CD14-positive monocyte (primary cell): ENCODE measurements at regions not wholly inside any gene's neighbourhood (a gene's known extent, or its start where the extent isn't known, plus 50 kb on each side); places are given as distances from the start of the nearest gene placed in this dataset.

Source experiments
- DNase-seq, 3 donors: peaks; one replicate each; pipeline ENCODE4 v3.0.0-alpha.2; 2011 to 2022
- H2AFZ ChIP-seq: 2 replicates; pipeline ENCODE4 v1.6.0; 2012; ENCODE audit warnings: mild to moderate bottlenecking, low read depth, low read length, inconsistent platforms; ENCODE audit not compliant: insufficient read depth, poor library complexity, severe bottlenecking
- H3K27ac ChIP-seq, 2 donors: 1 replicate in 1 of 2; 2 replicates in 1 of 2; pipeline ENCODE4 v1.5.1; 2012 to 2013; ENCODE audit warnings: low read length in 2 of 2, control low read depth in 1 of 2, inconsistent platforms in 1 of 2, low read depth in 1 of 2, mild to moderate bottlenecking in 1 of 2
- H3K27me3 ChIP-seq, 2 donors: one replicate each; pipeline versions ENCODE4 v1.6.0 to v1.6.1; 2011 to 2013; ENCODE audit warnings: low read length in 2 of 2; ENCODE audit not compliant: control insufficient read depth in 2 of 2, insufficient read depth in 2 of 2
- H3K36me3 ChIP-seq, 2 donors: replicated peaks in 1 of 2; 1 replicate in 1 of 2; 2 replicates in 1 of 2; pipeline versions ENCODE4 v1.5.1 to v1.6.1; 2012 to 2013; ENCODE audit warnings: low read length in 2 of 2, control low read depth in 1 of 2, inconsistent platforms in 1 of 2, mild to moderate bottlenecking in 1 of 2; ENCODE audit not compliant: insufficient read depth in 2 of 2, control insufficient read depth in 1 of 2
- H3K4me1 ChIP-seq, 2 donors: 1 replicate in 1 of 2; 2 replicates in 1 of 2; pipeline versions ENCODE4 v1.5.1 to v1.6.1; 2012 to 2013; ENCODE audit warnings: low read length in 2 of 2, control low read depth in 1 of 2, inconsistent platforms in 1 of 2, mild to moderate bottlenecking in 1 of 2, moderate library complexity in 1 of 2; ENCODE audit not compliant: insufficient read depth in 2 of 2, control insufficient read depth in 1 of 2
- H3K4me2 ChIP-seq: replicated peaks from 2 replicates; pipeline ENCODE3; 2012; ENCODE audit warnings: low read length, moderate library complexity, mild to moderate bottlenecking; ENCODE audit not compliant: poor library complexity, severe bottlenecking; ENCODE audit errors: extremely low read depth
- H3K4me3 ChIP-seq, 3 experiments: fragments of 200-600 bp in 1 of 3; sonication (generic) in 1 of 3; replicated peaks in 1 of 3; 1 replicate in 2 of 3; 2 replicates in 1 of 3; pipeline ENCODE4 v1.5.1; 2011 to 2013; ENCODE audit warnings: low read length in 3 of 3, mild to moderate bottlenecking in 3 of 3, control low read depth in 2 of 3, low read depth in 2 of 3, inconsistent platforms in 1 of 3, moderate library complexity in 1 of 3
- H3K79me2 ChIP-seq: 2 replicates; pipeline ENCODE4 v1.6.0; 2012; ENCODE audit warnings: mild to moderate bottlenecking, control low read depth, inconsistent platforms, low read length, moderate library complexity; ENCODE audit not compliant: insufficient read depth
- H3K9ac ChIP-seq: 2 replicates; pipeline ENCODE4 v1.6.0; 2017; ENCODE audit warnings: low read length, mild to moderate bottlenecking; ENCODE audit not compliant: insufficient read depth, poor library complexity, severe bottlenecking
- H3K9me3 ChIP-seq, 2 donors: replicated peaks in 1 of 2; 1 replicate in 1 of 2; 2 replicates in 1 of 2; pipeline versions ENCODE4 v1.5.1 to v1.6.1; 2012 to 2013; ENCODE audit warnings: low read length in 2 of 2, control low read depth in 1 of 2; ENCODE audit not compliant: control insufficient read depth in 1 of 2, insufficient read depth in 1 of 2
- H4K20me1 ChIP-seq: 2 replicates; pipeline ENCODE4 v1.6.0; 2012; ENCODE audit warnings: mild to moderate bottlenecking, low read length, control low read depth, moderate library complexity; ENCODE audit not compliant: insufficient read depth
- H3K27ac Mint-ChIP-seq, 7 donors: one replicate each; pipeline ENCODE4 v1.8.0; 2020; ENCODE audit warnings: mild to moderate bottlenecking in 7 of 7, mixed read lengths in 7 of 7, moderate library complexity in 6 of 7, inconsistent platforms in 2 of 7
- H3K27me3 Mint-ChIP-seq, 3 donors: one replicate each; pipeline ENCODE4 v1.8.0; 2021 to 2022; ENCODE audit warnings: low read depth in 3 of 3, mild to moderate bottlenecking in 3 of 3, mixed read lengths in 3 of 3, moderate library complexity in 3 of 3, inconsistent platforms in 1 of 3
- H3K36me3 Mint-ChIP-seq, 2 donors: one replicate each; pipeline ENCODE4 v1.8.0; 2020; ENCODE audit warnings: mixed read lengths in 2 of 2, inconsistent platforms in 1 of 2, mild to moderate bottlenecking in 1 of 2
- H3K4me1 Mint-ChIP-seq: one replicate; pipeline ENCODE4 v1.8.0; 2020; ENCODE audit warnings: mild to moderate bottlenecking, mixed read lengths
- H3K4me3 Mint-ChIP-seq, 2 donors: one replicate each; pipeline ENCODE4 v1.8.0; 2020; ENCODE audit warnings: mild to moderate bottlenecking in 2 of 2, mixed read lengths in 2 of 2, moderate library complexity in 1 of 2
- H3K9me3 Mint-ChIP-seq, 7 donors: one replicate each; pipeline ENCODE4 v1.8.0; 2020 to 2022; ENCODE audit warnings: mixed read lengths in 7 of 7, mild to moderate bottlenecking in 6 of 7, moderate library complexity in 6 of 7, inconsistent platforms in 2 of 7
- WGBS: methylation state at CpG from one replicate; pipeline ENCODE4 v1.1.5; 2013; ENCODE audit warnings: missing lambda C conversion rate; ENCODE audit not compliant: insufficient coverage; 5-methylcytosine and 5-hydroxymethylcytosine counted together
- intact Hi-C, 2 donors: fragments of 100-400 bp; cut with micrococcal nuclease; formaldehyde crosslinking; loops; one replicate each; pipeline versions ENCODE4 v1.15.0 to v1.15.1; 2023
- TF ChIP-seq, protein P1 (sequence below): fragments of 200-600 bp; IDR thresholded peaks from one replicate; pipeline ENCODE4 v1.8.0; 2022; ENCODE audit warnings: antibody characterized with exemption, mild to moderate bottlenecking

DNA sequence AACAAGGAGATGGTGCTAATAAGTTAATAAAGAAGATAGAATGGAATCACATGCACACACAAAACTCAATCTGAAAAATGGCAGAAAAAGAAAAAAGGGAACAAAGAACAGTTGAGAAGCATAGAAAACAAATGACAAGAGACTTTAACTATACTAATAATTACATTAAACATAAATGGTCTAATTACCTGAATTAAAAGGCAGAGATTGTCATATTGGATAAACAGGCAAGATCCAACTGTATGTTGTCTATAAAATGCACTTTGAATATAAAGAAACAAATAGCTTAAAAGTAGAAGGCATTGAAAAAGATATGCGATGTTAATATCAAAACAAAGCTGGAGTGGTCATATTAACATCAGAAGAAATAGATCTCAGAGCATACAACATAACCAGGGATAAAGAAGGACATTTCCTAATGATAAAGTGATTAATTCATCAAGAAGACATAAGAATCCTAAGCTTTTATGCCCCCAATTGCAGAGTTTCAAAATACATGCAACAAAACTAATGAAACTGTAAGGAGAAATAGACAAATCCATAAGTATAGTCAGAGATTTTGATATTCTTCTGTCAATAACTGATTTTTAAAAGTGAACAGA is 293.5 kb downstream of the PTPRU start:
- Histone ChIP-seq H3K4me1 (no peaks in the 10 kb centered on the region), H3K27ac (no peak overlapping the region), H3K9me3 (peaks cover 12 to 16% of the 10 kb centered on the region in 2 donors), H3K27me3 (no peaks in the 10 kb centered on the region), H3K79me2 (no peaks in the 10 kb centered on the region), H2AFZ (no peak overlapping the region), H3K4me3 (no peak overlapping the region), H3K9ac (no peak overlapping the region), H3K36me3 (no peaks in the 10 kb centered on the region), H3K4me2 (no peak overlapping the region), H4K20me1 (no peaks in the 10 kb centered on the region)
- Mint-ChIP-seq H3K27me3 (peaks cover 4 to 9% (median 4%) of the 10 kb centered on the region in 3 donors), H3K27ac (no peak overlapping the region), H3K9me3 (peaks cover 8 to 31% (median 22%) of the 10 kb centered on the region in 7 donors), H3K4me1 (no peaks in the 10 kb centered on the region), H3K36me3 (no peaks in the 10 kb centered on the region), H3K4me3 (no peak overlapping the region)
- TF ChIP-seq, protein P1, sequence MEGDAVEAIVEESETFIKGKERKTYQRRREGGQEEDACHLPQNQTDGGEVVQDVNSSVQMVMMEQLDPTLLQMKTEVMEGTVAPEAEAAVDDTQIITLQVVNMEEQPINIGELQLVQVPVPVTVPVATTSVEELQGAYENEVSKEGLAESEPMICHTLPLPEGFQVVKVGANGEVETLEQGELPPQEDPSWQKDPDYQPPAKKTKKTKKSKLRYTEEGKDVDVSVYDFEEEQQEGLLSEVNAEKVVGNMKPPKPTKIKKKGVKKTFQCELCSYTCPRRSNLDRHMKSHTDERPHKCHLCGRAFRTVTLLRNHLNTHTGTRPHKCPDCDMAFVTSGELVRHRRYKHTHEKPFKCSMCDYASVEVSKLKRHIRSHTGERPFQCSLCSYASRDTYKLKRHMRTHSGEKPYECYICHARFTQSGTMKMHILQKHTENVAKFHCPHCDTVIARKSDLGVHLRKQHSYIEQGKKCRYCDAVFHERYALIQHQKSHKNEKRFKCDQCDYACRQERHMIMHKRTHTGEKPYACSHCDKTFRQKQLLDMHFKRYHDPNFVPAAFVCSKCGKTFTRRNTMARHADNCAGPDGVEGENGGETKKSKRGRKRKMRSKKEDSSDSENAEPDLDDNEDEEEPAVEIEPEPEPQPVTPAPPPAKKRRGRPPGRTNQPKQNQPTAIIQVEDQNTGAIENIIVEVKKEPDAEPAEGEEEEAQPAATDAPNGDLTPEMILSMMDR = no peak
- intact Hi-C loops = no loop called here
- WGBS = no CpG with 5 or more reads among the region's 1 CpG
- DNase-seq = no peak

DNA sequence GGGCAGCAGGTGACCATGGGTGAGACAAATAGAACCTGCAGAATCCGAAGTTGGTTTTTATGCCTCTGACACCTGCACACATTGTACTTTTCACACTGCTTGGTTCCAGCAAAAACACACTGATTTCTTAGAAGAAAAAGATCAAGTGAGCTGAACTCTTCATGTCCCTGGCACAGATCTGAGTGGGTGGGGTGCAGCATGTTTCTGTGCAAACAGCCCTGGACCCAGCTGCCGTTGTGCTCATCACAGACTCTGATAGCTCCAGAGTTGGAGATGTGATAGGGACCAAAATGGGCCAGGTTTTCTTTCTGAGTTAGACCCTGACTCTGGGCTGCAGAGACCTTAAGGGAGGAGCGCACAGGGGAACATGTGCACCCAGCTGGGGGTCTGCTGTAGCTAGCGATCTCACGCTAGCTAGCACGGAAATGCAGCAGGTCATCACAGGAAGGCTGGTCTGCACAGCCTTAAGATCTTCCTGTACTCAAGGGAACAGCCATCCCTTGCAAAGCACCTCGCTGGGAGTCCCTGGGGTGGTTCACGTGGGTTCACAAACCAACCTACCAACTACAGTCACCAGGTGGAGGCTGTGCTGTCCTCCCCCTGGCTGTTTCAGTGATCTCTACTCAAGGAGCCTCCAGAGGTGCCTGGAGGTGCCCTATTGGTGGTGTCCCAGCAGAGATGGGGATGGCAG is 291.1 kb downstream of the PTPRU start:
- Mint-ChIP-seq H3K36me3 (no peaks in the 10 kb centered on the region), H3K4me1 (no peaks in the 10 kb centered on the region), H3K9me3 (peaks cover 6 to 31% (median 22%) of the 10 kb centered on the region in 7 donors), H3K4me3 (no peak overlapping the region), H3K27me3 (peaks cover 7 to 10% (median 9%) of the 10 kb centered on the region in 3 donors), H3K27ac (no peak overlapping the region)
- no peak overlapping the region for H3K27ac ChIP-seq
- H3K9me3 ChIP-seq = peaks cover 8 to 16% of the 10 kb centered on the region in 2 donors
- intact Hi-C loops = no loop called here
- H3K36me3 ChIP-seq = no peaks in the 10 kb centered on the region
- no peak overlapping the region for H3K4me3 ChIP-seq
- H4K20me1 ChIP-seq = no peaks in the 10 kb centered on the region
- 86% methylated on average over 7 of the region's 8 CpGs for WGBS
- no peaks in the 10 kb centered on the region for H3K4me1 ChIP-seq
- no peaks in the 10 kb centered on the region for H3K27me3 ChIP-seq
- TF ChIP-seq, protein P1 = no peak
- H3K9ac ChIP-seq = no peak overlapping the region
- H3K4me2 ChIP-seq = no peak overlapping the region
- DNase-seq = no peak
- H2AFZ ChIP-seq = no peak overlapping the region
- no peaks in the 10 kb centered on the region for H3K79me2 ChIP-seq
